ENCODE measurements at regions not wholly inside any gene's neighbourhood (a gene's known extent, or its start where the extent isn't known, plus 50 kb on each side); places are given as distances from the start of the nearest gene placed in this dataset.

- intact Hi-C loops (cut with DNase I) = no loop called here
- Histone ChIP-seq H3K27ac (no peak overlapping the region), H3K4me3 (no peak overlapping the region), H3K27me3 (no peaks in the 10 kb centered on the region), H3K4me1 (ENCODE audit: insufficient read depth) (no peaks in the 10 kb centered on the region), H3K9me3 (no peaks in the 10 kb centered on the region), H3K36me3 (no peaks in the 10 kb centered on the region)
- no peak for TF ChIP-seq POLR2A (IDR thresholded peaks at IDR 0.05)
- TF ChIP-seq EP300 (IDR thresholded peaks at IDR 0.05) = no peak
- TF ChIP-seq CTCF (IDR thresholded peaks at IDR 0.05) = no peak
- WGBS, 3 donors = 63 to 68% (median 65%) methylated on average over 4 of the region's 4 CpGs
- DNase-seq = no peak
These were observed 193.6 kb downstream of the DRD1 start for GRCh38 chr5:175250426-175250825.

- no peak overlapping the region for H3K27ac ChIP-seq
- intact Hi-C loops (cut with DNase I) = no loop called here
- no peak overlapping the region for H3K4me3 ChIP-seq
- 50 to 63% (median 61%) methylated on average over 6 of the region's 6 CpGs for WGBS, 3 donors
- no peaks in the 10 kb centered on the region for H3K27me3 ChIP-seq
- no peaks in the 10 kb centered on the region for H3K4me1 ChIP-seq (ENCODE audit: insufficient read depth)
- no peak for DNase-seq
- no peaks in the 10 kb centered on the region for H3K36me3 ChIP-seq
- TF ChIP-seq CTCF (IDR thresholded peaks at IDR 0.05) (no peak), EP300 (IDR thresholded peaks at IDR 0.05) (no peak), POLR2A (IDR thresholded peaks at IDR 0.05) (no peak)
- H3K9me3 ChIP-seq = no peaks in the 10 kb centered on the region
These were observed 195.5 kb downstream of the DRD1 start for GRCh38 chr5:175248416-175248905.

- intact Hi-C loops (cut with DNase I) = no loop called here
- Histone ChIP-seq H3K36me3 (no peaks in the 10 kb centered on the region), H3K27me3 (no peaks in the 10 kb centered on the region), H3K9me3 (no peaks in the 10 kb centered on the region), H3K4me3 (no peak overlapping the region), H3K4me1 (ENCODE audit: insufficient read depth) (no peaks in the 10 kb centered on the region), H3K27ac (no peak overlapping the region)
- 26 to 36% (median 27%) methylated on average over 4 of the region's 4 CpGs for WGBS, 3 donors
- no peak for DNase-seq
- no peak for TF ChIP-seq EP300 (IDR thresholded peaks at IDR 0.05)
- TF ChIP-seq POLR2A (IDR thresholded peaks at IDR 0.05) = no peak
- no peak for TF ChIP-seq CTCF (IDR thresholded peaks at IDR 0.05)
These were observed 197.0 kb downstream of the DRD1 start for GRCh38 chr5:175246889-175247520.

GRCh38 chr5:175246242-175246888, 197.6 kb downstream of the DRD1 start:
- Histone ChIP-seq H3K27me3 (no peaks in the 10 kb centered on the region), H3K36me3 (no peaks in the 10 kb centered on the region), H3K27ac (no peak overlapping the region), H3K9me3 (no peaks in the 10 kb centered on the region), H3K4me1 (ENCODE audit: insufficient read depth) (no peaks in the 10 kb centered on the region), H3K4me3 (no peak overlapping the region)
- TF ChIP-seq POLR2A (IDR thresholded peaks at IDR 0.05) (no peak), EP300 (IDR thresholded peaks at IDR 0.05) (no peak), CTCF (IDR thresholded peaks at IDR 0.05) (no peak)
- intact Hi-C loops (cut with DNase I) = no loop called here
- no peak for DNase-seq
- 56 to 59% (median 57%) methylated on average over 8 of the region's 8 CpGs for WGBS, 3 donors

Data from ovary (tissue), 7 donors.